ENCODE measurements at regions not wholly inside any gene's neighbourhood (a gene's known extent, or its start where the extent isn't known, plus 50 kb on each side); places are given as distances from the start of the nearest gene placed in this dataset.
"Not testable (repeated sequence)": the region's sequence is repeated elsewhere in the genome, so short reads cannot be mapped to it uniquely, and the experiment has no call there.

- peaks cover 0 to 7% (median 0%) of the 10 kb centered on the region in 11 donors for H3K9me3 ChIP-seq
- TF ChIP-seq CTCF (IDR thresholded peaks at IDR 0.05), result no peak
- DNase-seq, result no peak
- H3K27ac ChIP-seq, result no peak overlapping the region
- H3K27me3 ChIP-seq, result no peaks in the 10 kb centered on the region
- H3K4me1 ChIP-seq, result no peaks in the 10 kb centered on the region
- peaks cover 0 to 23% (median 0%) of the 10 kb centered on the region in 9 donors for H3K36me3 ChIP-seq
- no peak for ATAC-seq
- no peak overlapping the region for H3K4me3 ChIP-seq
- 88 to 92% methylated on average over 17 of the region's 17 CpGs for WGBS, 2 donors
- intact Hi-C loops (cut with DNase I), result no loop called here
Observed at GRCh38 chr19:27806471-27807070, 1406.4 kb downstream of the UQCRFS1 start.

- no peaks in the 10 kb centered on the region for H3K27me3 ChIP-seq
- ATAC-seq, result no peak
- peaks cover 0 to 23% (median 0%) of the 10 kb centered on the region in 9 donors for H3K36me3 ChIP-seq
- H3K27ac ChIP-seq, result no peak overlapping the region
- intact Hi-C loops (cut with DNase I), result no loop called here
- no peak for TF ChIP-seq CTCF (IDR thresholded peaks at IDR 0.05)
- no peak for DNase-seq
- WGBS, 2 donors, result 96 to 97% methylated on average over 19 of the region's 19 CpGs
- H3K4me3 ChIP-seq, result no peak overlapping the region
- no peaks in the 10 kb centered on the region for H3K4me1 ChIP-seq
- H3K9me3 ChIP-seq, result peaks cover 0 to 7% (median 0%) of the 10 kb centered on the region in 11 donors
Observed at GRCh38 chr19:27805848-27806247, 1407.1 kb downstream of the UQCRFS1 start.

GRCh38 chr19:27802293-27802692, 1410.7 kb downstream of the UQCRFS1 start:
- H3K27ac ChIP-seq; H3K4me1 ChIP-seq; ATAC-seq; H3K4me3 ChIP-seq; H3K9me3 ChIP-seq; intact Hi-C loops (cut with DNase I); H3K27me3 ChIP-seq: not testable (repeated sequence)
- TF ChIP-seq CTCF (IDR thresholded peaks at IDR 0.05), result peak in 8 of 9 donors; percentile 19 to 54 (median 48)
- 43 to 60% methylated on average over 15 of the region's 15 CpGs for WGBS, 2 donors
- DNase-seq, result peak in 1 of 2 donors; percentile 36
- peaks cover 0 to 41% (median 0%) of the 10 kb centered on the region in 9 donors for H3K36me3 ChIP-seq

GRCh38 chr19:27796540-27796939, 1416.4 kb downstream of the UQCRFS1 start:
- H3K4me1 ChIP-seq, result peaks cover 0 to 30% (median 27%) of the 10 kb centered on the region in 9 donors
- H3K4me3 ChIP-seq, result no peak overlapping the region
- ATAC-seq, result no peak
- 80 to 86% methylated on average over 1 of the region's 1 CpG for WGBS, 2 donors
- DNase-seq, result no peak
- H3K36me3 ChIP-seq, result peaks cover 0 to 22% (median 0%) of the 10 kb centered on the region in 9 donors
- TF ChIP-seq CTCF (IDR thresholded peaks at IDR 0.05), result no peak
- H3K9me3 ChIP-seq, result no peaks in the 10 kb centered on the region
- no peaks in the 10 kb centered on the region for H3K27me3 ChIP-seq
- intact Hi-C loops (cut with DNase I), result loop anchor here in 3 of 10 donors (10.0 kb wide), 2 partner anchors 122 to 142 kb away; no protein-coding TSS in a partner anchor
- no peak overlapping the region for H3K27ac ChIP-seq

Data from heart right ventricle (tissue), 16 donors.